Vagina (tissue), 2 donors: ENCODE measurements at regions not wholly inside any gene's neighbourhood (a gene's known extent, or its start where the extent isn't known, plus 50 kb on each side); places are given as distances from the start of the nearest gene placed in this dataset.

Source experiments
- CTCF ChIP-seq, 3 experiments: fragments of 450-650 bp in 2 of 3; fragments of 200-600 bp in 1 of 3; sonication (generic) in 1 of 3; IDR thresholded peaks; one replicate each; pipeline ENCODE4 v1.5.1; 2017 to 2019; ENCODE audit warnings: antibody characterized with exemption in 3 of 3, mild to moderate bottlenecking in 2 of 3, moderate library complexity in 2 of 3
- POLR2A ChIP-seq, 2 donors: fragments of 450-650 bp; IDR thresholded peaks; one replicate each; pipeline ENCODE4 v1.6.1; 2017; ENCODE audit warnings: antibody characterized with exemption in 2 of 2, mild to moderate bottlenecking in 2 of 2, moderate library complexity in 2 of 2
- POLR2AphosphoS5 ChIP-seq, 2 donors: sonication (generic); formaldehyde crosslinking; IDR thresholded peaks; one replicate each; pipeline ENCODE4 v1.9.0; 2017; ENCODE audit warnings: antibody characterized with exemption in 2 of 2, mild to moderate bottlenecking in 2 of 2, low read depth in 1 of 2; ENCODE audit not compliant: insufficient read depth in 1 of 2

- TF ChIP-seq POLR2A (IDR thresholded peaks at IDR 0.05) = no peak
- no peak for TF ChIP-seq POLR2AphosphoS5 (IDR thresholded peaks at IDR 0.05; ENCODE audit: insufficient read depth in 1 of 2, low read depth in 1 of 2)
- no peak for TF ChIP-seq CTCF (IDR thresholded peaks at IDR 0.05)
Observed at GRCh38 chr15:77695548-77695947, 62.8 kb upstream of the LINGO1 start.
